Neural progenitor cell (in vitro differentiated cells): ENCODE measurements at regions not wholly inside any gene's neighbourhood (a gene's known extent, or its start where the extent isn't known, plus 50 kb on each side); places are given as distances from the start of the nearest gene placed in this dataset.

Experiments
- DNase-seq: peaks from one replicate; pipeline ENCODE4 v3.0.0-alpha.2; 2016; ENCODE audit warnings: low spot score
- H2AFZ ChIP-seq: fragments of 200-600 bp; sonication (generic); replicated peaks from 2 replicates; pipeline ENCODE4 v1.6.1; 2016; ENCODE audit warnings: antibody characterized with exemption
- H3F3A ChIP-seq: fragments of 200-600 bp; sonication (generic); 2 replicates; pipeline ENCODE4 v1.6.1; 2016; ENCODE audit warnings: antibody characterized with exemption, low read depth
- H3K27ac ChIP-seq: fragments of 200-600 bp; sonication (generic); 2 replicates; pipeline ENCODE4 v1.5.1; 2016; ENCODE audit warnings: mild to moderate bottlenecking
- H3K27me3 ChIP-seq: fragments of 200-600 bp; sonication (generic); 2 replicates; pipeline ENCODE4 v1.6.1; 2016; ENCODE audit warnings: mild to moderate bottlenecking, moderate library complexity
- H3K36me3 ChIP-seq: fragments of 200-600 bp; sonication (generic); 2 replicates; pipeline ENCODE4 v1.5.1; 2016
- H3K4me1 ChIP-seq: fragments of 200-600 bp; sonication (generic); 2 replicates; pipeline ENCODE4 v1.6.1; 2016; ENCODE audit warnings: mixed run types
- H3K4me2 ChIP-seq: fragments of 200-600 bp; sonication (generic); 2 replicates; pipeline ENCODE4 v1.6.1; 2016
- H3K4me3 ChIP-seq: fragments of 200-600 bp; sonication (generic); 2 replicates; pipeline ENCODE4 v1.5.1; 2016
- H3K79me2 ChIP-seq: fragments of 200-600 bp; sonication (generic); 2 replicates; pipeline ENCODE4 v1.6.1; 2016; ENCODE audit warnings: low read depth
- H3K9ac ChIP-seq: fragments of 200-600 bp; sonication (generic); 2 replicates; pipeline ENCODE4 v1.6.1; 2016
- H3K9me3 ChIP-seq: fragments of 200-600 bp; sonication (generic); 2 replicates; pipeline ENCODE4 v1.5.1; 2016; ENCODE audit warnings: low read depth
- H4K20me1 ChIP-seq: fragments of 200-600 bp; sonication (generic); 2 replicates; pipeline ENCODE4 v1.6.1; 2016; ENCODE audit warnings: low read depth
- H3K27ac Mint-ChIP-seq: 3 replicates; pipeline ENCODE4 v1.8.0; 2021; ENCODE audit warnings: mixed read lengths
- H3K27me3 Mint-ChIP-seq: 2 replicates; pipeline ENCODE4 v1.8.0; 2022; ENCODE audit warnings: low read depth, mild to moderate bottlenecking, inconsistent platforms, moderate library complexity, mixed read lengths; ENCODE audit not compliant: insufficient read depth
- H3K36me3 Mint-ChIP-seq: 3 replicates; pipeline ENCODE4 v1.8.0; 2021; ENCODE audit warnings: mixed read lengths
- H3K4me1 Mint-ChIP-seq: 3 replicates; pipeline ENCODE4 v1.8.0; 2021; ENCODE audit warnings: mixed read lengths
- H3K4me3 Mint-ChIP-seq: 3 replicates; pipeline ENCODE4 v1.8.0; 2021; ENCODE audit warnings: mild to moderate bottlenecking, moderate library complexity, mixed read lengths
- H3K9me3 Mint-ChIP-seq: 3 replicates; pipeline ENCODE4 v1.8.0; 2020; ENCODE audit warnings: mixed read lengths
- CTCF ChIP-seq: fragments of 200-600 bp; sonication (generic); IDR thresholded peaks from 2 replicates; pipeline ENCODE4 v1.5.1; 2017; ENCODE audit warnings: antibody characterized with exemption, mild to moderate bottlenecking
- EZH2 ChIP-seq: fragments of 200-600 bp; sonication (generic); IDR thresholded peaks from 2 replicates; pipeline ENCODE4 v1.6.1; 2017; ENCODE audit warnings: antibody characterized with exemption, mild to moderate bottlenecking, moderate library complexity
- EZH2phosphoT487 ChIP-seq: fragments of 200-600 bp; sonication (generic); IDR thresholded peaks from 2 replicates; pipeline ENCODE4 v1.6.1; 2017; ENCODE audit warnings: antibody characterized with exemption

- peak overlapping the region; percentile 75 for H2AFZ ChIP-seq
- no peaks in the 10 kb centered on the region for H3K36me3 ChIP-seq
- H3K4me3 ChIP-seq, result no peak overlapping the region
- no peaks in the 10 kb centered on the region for H3K27me3 ChIP-seq
- H3K27ac Mint-ChIP-seq, result peak overlapping the region; percentile 54
- no peaks in the 10 kb centered on the region for H3K36me3 Mint-ChIP-seq
- H3K79me2 ChIP-seq, result no peaks in the 10 kb centered on the region
- H3K9ac ChIP-seq, result no peak overlapping the region
- H3F3A ChIP-seq, result peaks cover 7% of the 10 kb centered on the region
- no peaks in the 10 kb centered on the region for H3K9me3 ChIP-seq
- no peak for DNase-seq
- H3K4me2 ChIP-seq, result peak overlapping the region; percentile 13
- no peaks in the 10 kb centered on the region for H4K20me1 ChIP-seq
- H3K9me3 Mint-ChIP-seq, result peaks cover 3% of the 10 kb centered on the region
- peaks cover 16% of the 10 kb centered on the region for H3K4me1 ChIP-seq
- no peak overlapping the region for H3K4me3 Mint-ChIP-seq
- H3K27me3 Mint-ChIP-seq, result peaks cover 5% of the 10 kb centered on the region
- peaks cover 16% of the 10 kb centered on the region for H3K4me1 Mint-ChIP-seq
- TF ChIP-seq CTCF, result no peak
- no peak for TF ChIP-seq EZH2phosphoT487
- TF ChIP-seq EZH2, result no peak
- peak overlapping the region; percentile 48 for H3K27ac ChIP-seq
Observed at GRCh38 chr1:218525031-218525430, 179.9 kb downstream of the TGFB2 start.

- H3K79me2 ChIP-seq, result no peaks in the 10 kb centered on the region
- H3K27ac ChIP-seq, result peak overlapping the region; percentile 48
- peaks cover 16% of the 10 kb centered on the region for H3K4me1 ChIP-seq
- no peaks in the 10 kb centered on the region for H3K27me3 ChIP-seq
- no peak for TF ChIP-seq EZH2phosphoT487
- TF ChIP-seq CTCF, result no peak
- TF ChIP-seq EZH2, result no peak
- Mint-ChIP-seq H3K9me3 (peaks cover 3% of the 10 kb centered on the region), H3K36me3 (no peaks in the 10 kb centered on the region), H3K27ac (peak overlapping the region; percentile 54), H3K4me3 (no peak overlapping the region), H3K27me3 (peaks cover 5% of the 10 kb centered on the region), H3K4me1 (peaks cover 16% of the 10 kb centered on the region)
- H3K9me3 ChIP-seq, result no peaks in the 10 kb centered on the region
- H3K4me3 ChIP-seq, result no peak overlapping the region
- peaks cover 7% of the 10 kb centered on the region for H3F3A ChIP-seq
- H3K9ac ChIP-seq, result no peak overlapping the region
- H2AFZ ChIP-seq, result peak overlapping the region; percentile 75
- H3K36me3 ChIP-seq, result no peaks in the 10 kb centered on the region
- DNase-seq, result no peak
- peak overlapping the region; percentile 13 for H3K4me2 ChIP-seq
- H4K20me1 ChIP-seq, result no peaks in the 10 kb centered on the region
Observed at GRCh38 chr1:218525451-218526197, 180.5 kb downstream of the TGFB2 start.

GRCh38 chr1:218526198-218526580 lies 181.1 kb downstream of the TGFB2 start:
- Histone ChIP-seq H3K4me3 (no peak overlapping the region), H3K9ac (no peak overlapping the region), H3K4me2 (no peak overlapping the region), H2AFZ (no peak overlapping the region), H3K27me3 (no peaks in the 10 kb centered on the region), H3K9me3 (no peaks in the 10 kb centered on the region), H3K36me3 (no peaks in the 10 kb centered on the region), H3K4me1 (peaks cover 16% of the 10 kb centered on the region), H4K20me1 (no peaks in the 10 kb centered on the region), H3K27ac (no peak overlapping the region), H3K79me2 (no peaks in the 10 kb centered on the region), H3F3A (peaks cover 7% of the 10 kb centered on the region)
- no peak for DNase-seq
- Mint-ChIP-seq H3K9me3 (peaks cover 3% of the 10 kb centered on the region), H3K27me3 (peaks cover 3% of the 10 kb centered on the region), H3K36me3 (no peaks in the 10 kb centered on the region), H3K4me1 (peaks cover 16% of the 10 kb centered on the region), H3K27ac (no peak overlapping the region), H3K4me3 (no peak overlapping the region)
- no peak for TF ChIP-seq EZH2
- no peak for TF ChIP-seq CTCF
- no peak for TF ChIP-seq EZH2phosphoT487
